Smooth muscle cell (in vitro differentiated cells): ENCODE measurements at regions not wholly inside any gene's neighbourhood (a gene's known extent, or its start where the extent isn't known, plus 50 kb on each side); places are given as distances from the start of the nearest gene placed in this dataset.

Experiments used
- DNase-seq: peaks from one replicate; lab custom pipeline; 2025; ENCODE audit not compliant: unreplicated experiment; lab: John Stamatoyannopoulos, UW
- H2AFZ ChIP-seq: fragments of 200-600 bp; sonication (generic); 2 replicates; pipeline ENCODE4 v1.6.0; 2016; ENCODE audit warnings: antibody characterized with exemption, low read depth, mild to moderate bottlenecking
- H3F3A ChIP-seq: fragments of 200-600 bp; sonication (generic); 2 replicates; pipeline ENCODE4 v1.6.0; 2017; ENCODE audit warnings: antibody characterized with exemption, low read depth
- H3K27ac ChIP-seq: fragments of 200-600 bp; sonication (generic); 2 replicates; pipeline ENCODE4 v1.5.1; 2016; ENCODE audit warnings: low read depth, mild to moderate bottlenecking
- H3K27me3 ChIP-seq: fragments of 200-600 bp; sonication (generic); 2 replicates; pipeline ENCODE4 v1.6.1; 2016; ENCODE audit warnings: low read depth, mild to moderate bottlenecking
- H3K36me3 ChIP-seq: fragments of 200-600 bp; sonication (generic); 2 replicates; pipeline ENCODE4 v1.5.1; 2016; ENCODE audit warnings: low read depth
- H3K4me1 ChIP-seq: fragments of 200-600 bp; sonication (generic); 2 replicates; pipeline ENCODE4 v1.5.1; 2016; ENCODE audit warnings: low read depth
- H3K4me2 ChIP-seq: fragments of 200-600 bp; sonication (generic); 2 replicates; pipeline ENCODE4 v1.6.0; 2016; ENCODE audit warnings: mild to moderate bottlenecking
- H3K4me3 ChIP-seq: fragments of 200-600 bp; sonication (generic); 2 replicates; pipeline ENCODE4 v1.5.1; 2016; ENCODE audit warnings: mild to moderate bottlenecking
- H3K79me2 ChIP-seq: fragments of 200-600 bp; sonication (generic); 2 replicates; pipeline ENCODE4 v1.6.0; 2016; ENCODE audit warnings: low read depth, mild to moderate bottlenecking
- H3K9ac ChIP-seq: fragments of 200-600 bp; sonication (generic); 2 replicates; pipeline ENCODE4 v1.6.0; 2016; ENCODE audit warnings: low read depth
- H3K9me3 ChIP-seq: fragments of 200-600 bp; sonication (generic); replicated peaks from 2 replicates; pipeline ENCODE4 v1.5.1; 2016; ENCODE audit warnings: low read depth
- H4K20me1 ChIP-seq: fragments of 200-600 bp; sonication (generic); 2 replicates; pipeline ENCODE4 v1.6.0; 2016; ENCODE audit warnings: low read depth
- CTCF ChIP-seq: fragments of 200-600 bp; sonication (generic); IDR thresholded peaks from 2 replicates; pipeline ENCODE4 v1.5.1; 2017; ENCODE audit warnings: borderline replicate concordance, mild to moderate bottlenecking, antibody characterized with exemption; ENCODE audit not compliant: insufficient read depth, poor library complexity, severe bottlenecking
- WGBS: methylation state at CpG from one replicate; pipeline ENCODE4 v1.1.7; 2016; ENCODE audit warnings: low lambda C conversion rate; 5-methylcytosine and 5-hydroxymethylcytosine counted together

DNA sequence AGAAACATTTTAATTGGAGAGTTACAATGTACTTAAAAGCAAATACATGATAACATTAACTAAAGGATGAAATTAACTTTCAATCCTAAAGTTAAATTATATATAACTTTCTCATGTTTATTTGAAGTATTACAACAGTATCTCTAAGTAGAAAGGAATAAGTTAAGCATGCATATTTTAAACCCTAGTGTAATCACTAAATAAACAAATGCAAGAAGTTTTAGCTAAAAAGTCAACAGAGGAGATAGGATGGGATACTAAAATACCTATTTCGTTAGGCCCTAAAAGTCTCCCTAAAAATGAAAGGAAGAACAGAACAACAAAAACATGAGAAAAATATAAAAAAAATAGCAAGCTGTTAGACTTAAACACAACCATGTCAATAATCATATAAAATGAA lies 361.3 kb upstream of the THBS1 start:
- Histone ChIP-seq H3K79me2 (no peaks in the 10 kb centered on the region), H3K4me2 (peak overlapping the region; percentile 37), H3K27me3 (no peaks in the 10 kb centered on the region), H3K4me3 (no peak overlapping the region), H3K27ac (no peak overlapping the region), H2AFZ (peak overlapping the region; percentile 63), H3K36me3 (no peaks in the 10 kb centered on the region), H4K20me1 (no peaks in the 10 kb centered on the region), H3F3A (no peaks in the 10 kb centered on the region), H3K9ac (no peak overlapping the region), H3K9me3 (no peaks in the 10 kb centered on the region), H3K4me1 (no peaks in the 10 kb centered on the region)
- no peak for DNase-seq
- WGBS: 46% methylated on average over 1 of the region's 1 CpG
- TF ChIP-seq CTCF: no peak

DNA sequence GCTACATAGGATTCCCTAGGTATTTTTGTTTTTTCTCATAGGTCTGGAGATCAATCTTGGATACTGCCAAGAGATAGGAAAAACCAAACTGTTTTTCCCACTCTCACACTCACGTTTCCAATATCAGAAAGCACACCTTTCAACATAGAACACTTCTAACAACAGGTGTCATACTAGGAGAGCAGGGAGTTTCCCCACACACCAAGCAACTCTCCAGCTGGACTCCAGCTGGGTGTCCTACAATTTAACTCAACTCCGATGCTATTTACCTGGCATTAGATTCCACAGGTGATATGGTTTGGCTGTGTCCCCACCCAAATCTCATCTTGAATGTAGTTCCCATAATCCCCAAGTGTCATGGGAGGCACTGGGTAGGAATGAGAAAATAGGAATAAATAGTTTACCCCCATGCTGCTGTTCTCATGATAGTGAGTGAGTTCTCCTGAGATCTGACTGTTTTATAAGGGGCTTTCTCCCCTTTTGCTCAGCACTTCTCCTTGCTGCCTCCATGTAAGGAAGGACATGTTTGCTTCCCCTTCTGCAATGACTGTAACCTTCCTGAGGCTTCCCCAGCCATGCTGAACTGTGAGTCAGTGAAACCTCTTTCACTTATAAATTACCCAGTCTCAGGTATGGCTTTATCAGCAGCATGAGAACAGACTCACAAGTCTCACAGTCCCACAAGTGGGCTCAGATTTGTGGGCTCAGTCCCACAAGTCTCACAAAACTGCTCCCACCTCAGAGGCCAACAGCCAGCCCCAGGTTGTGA lies 354.5 kb upstream of the THBS1 start:
- no peak for TF ChIP-seq CTCF
- no peak for DNase-seq
- Histone ChIP-seq H3K4me3 (no peak overlapping the region), H3K9ac (no peak overlapping the region), H3K36me3 (no peaks in the 10 kb centered on the region), H3K27ac (no peak overlapping the region), H2AFZ (no peak overlapping the region), H3K4me1 (no peaks in the 10 kb centered on the region), H3F3A (peaks cover 15% of the 10 kb centered on the region), H4K20me1 (no peaks in the 10 kb centered on the region), H3K79me2 (no peaks in the 10 kb centered on the region), H3K9me3 (no peaks in the 10 kb centered on the region), H3K27me3 (no peaks in the 10 kb centered on the region), H3K4me2 (no peak overlapping the region)
- 87% methylated on average over 2 of the region's 2 CpGs for WGBS

GRCh38 chr15:39227001-39227400 lies 353.9 kb upstream of the THBS1 start:
- TF ChIP-seq CTCF: no peak
- H3K27me3 ChIP-seq: no peaks in the 10 kb centered on the region
- no peak overlapping the region for H3K27ac ChIP-seq
- no peaks in the 10 kb centered on the region for H3K79me2 ChIP-seq
- DNase-seq: no peak
- H3K9me3 ChIP-seq: no peaks in the 10 kb centered on the region
- no peak overlapping the region for H3K4me2 ChIP-seq
- H2AFZ ChIP-seq: no peak overlapping the region
- H3K36me3 ChIP-seq: no peaks in the 10 kb centered on the region
- no peaks in the 10 kb centered on the region for H4K20me1 ChIP-seq
- H3K9ac ChIP-seq: no peak overlapping the region
- 95% methylated on average over 1 of the region's 1 CpG for WGBS
- H3F3A ChIP-seq: peaks cover 18% of the 10 kb centered on the region
- H3K4me3 ChIP-seq: no peak overlapping the region
- H3K4me1 ChIP-seq: no peaks in the 10 kb centered on the region

DNA sequence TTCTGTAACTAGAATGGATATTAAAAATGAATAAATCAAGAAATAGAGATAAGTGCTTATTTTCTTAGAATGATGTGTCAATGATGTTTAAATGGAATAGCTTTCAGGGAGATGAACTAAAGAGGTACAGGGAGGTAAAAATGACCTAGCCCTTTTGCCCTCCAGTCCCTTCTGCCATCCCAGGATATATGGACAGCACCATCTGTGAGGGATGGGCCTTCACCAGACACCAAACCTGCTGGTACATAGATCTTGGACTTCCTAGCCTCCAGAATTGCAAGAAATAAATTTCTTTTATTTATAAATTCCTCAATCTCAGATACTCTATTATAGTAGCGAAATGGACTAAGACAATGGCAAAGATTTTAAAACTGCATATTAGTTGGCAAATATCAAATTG lies 352.0 kb upstream of the THBS1 start:
- Histone ChIP-seq H3F3A (peaks cover 18% of the 10 kb centered on the region), H4K20me1 (no peaks in the 10 kb centered on the region), H2AFZ (no peak overlapping the region), H3K36me3 (no peaks in the 10 kb centered on the region), H3K79me2 (no peaks in the 10 kb centered on the region), H3K27ac (no peak overlapping the region), H3K4me2 (no peak overlapping the region), H3K4me1 (peaks cover 3% of the 10 kb centered on the region), H3K9me3 (no peaks in the 10 kb centered on the region), H3K4me3 (no peak overlapping the region), H3K27me3 (no peaks in the 10 kb centered on the region), H3K9ac (no peak overlapping the region)
- TF ChIP-seq CTCF: no peak
- WGBS: 92% methylated on average over 1 of the region's 1 CpG
- no peak for DNase-seq
